ENCODE measurements at regions not wholly inside any gene's neighbourhood (a gene's known extent, or its start where the extent isn't known, plus 50 kb on each side); places are given as distances from the start of the nearest gene placed in this dataset.

- H3K36me3 Mint-ChIP-seq (ENCODE audit: low read depth) = no peaks in the 10 kb centered on the region
- no peaks in the 10 kb centered on the region for H3K27me3 Mint-ChIP-seq
- H3K4me1 Mint-ChIP-seq = no peaks in the 10 kb centered on the region
- no peaks in the 10 kb centered on the region for H3K9me3 Mint-ChIP-seq
- no peak overlapping the region for H3K27ac Mint-ChIP-seq
- ATAC-seq (no peak), DNase-seq (no peak)
- H3K4me3 Mint-ChIP-seq = no peak overlapping the region
Observed at GRCh38 chr11:92796744-92797143, 172.7 kb upstream of the MTNR1B start.

GRCh38 chr11:92797874-92798273 is 171.6 kb upstream of the MTNR1B start:
- DNase-seq = no peak
- no peak overlapping the region for H3K27ac Mint-ChIP-seq
- no peaks in the 10 kb centered on the region for H3K9me3 Mint-ChIP-seq
- no peaks in the 10 kb centered on the region for H3K4me1 Mint-ChIP-seq
- no peak overlapping the region for H3K4me3 Mint-ChIP-seq
- no peaks in the 10 kb centered on the region for H3K27me3 Mint-ChIP-seq
- H3K36me3 Mint-ChIP-seq (ENCODE audit: low read depth) = no peaks in the 10 kb centered on the region
- no peak for ATAC-seq

GRCh38 chr11:92801685-92802084 is 167.8 kb upstream of the MTNR1B start:
- H3K9me3 Mint-ChIP-seq = no peaks in the 10 kb centered on the region
- H3K36me3 Mint-ChIP-seq (ENCODE audit: low read depth) = no peaks in the 10 kb centered on the region
- no peak overlapping the region for H3K27ac Mint-ChIP-seq
- DNase-seq (no peak), ATAC-seq (no peak)
- no peaks in the 10 kb centered on the region for H3K4me1 Mint-ChIP-seq
- no peak overlapping the region for H3K4me3 Mint-ChIP-seq
- no peaks in the 10 kb centered on the region for H3K27me3 Mint-ChIP-seq

- Mint-ChIP-seq H3K27ac (no peak overlapping the region), H3K36me3 (ENCODE audit: low read depth) (no peaks in the 10 kb centered on the region), H3K9me3 (no peaks in the 10 kb centered on the region), H3K27me3 (no peaks in the 10 kb centered on the region), H3K4me1 (no peaks in the 10 kb centered on the region), H3K4me3 (no peak overlapping the region)
- ATAC-seq (no peak), DNase-seq (no peak)
Observed at GRCh38 chr11:92802644-92803043, 166.8 kb upstream of the MTNR1B start.

- no peak for ATAC-seq
- Mint-ChIP-seq H3K27me3 (no peaks in the 10 kb centered on the region), H3K36me3 (ENCODE audit: low read depth) (no peaks in the 10 kb centered on the region)
Observed at GRCh38 chr11:92803391-92803790, 166.1 kb upstream of the MTNR1B start.

GRCh38 chr11:92804388-92804966 is 165.0 kb upstream of the MTNR1B start:
- no peaks in the 10 kb centered on the region for H3K4me1 Mint-ChIP-seq
- DNase-seq (no peak), ATAC-seq (no peak)
- H3K4me3 Mint-ChIP-seq = no peak overlapping the region
- H3K36me3 Mint-ChIP-seq (ENCODE audit: low read depth) = no peaks in the 10 kb centered on the region
- H3K27ac Mint-ChIP-seq = no peak overlapping the region
- no peaks in the 10 kb centered on the region for H3K9me3 Mint-ChIP-seq
- no peaks in the 10 kb centered on the region for H3K27me3 Mint-ChIP-seq

More at GRCh38 chr11:92803391-92803790, 166.1 kb upstream of the MTNR1B start:
- no peak overlapping the region for H3K4me3 Mint-ChIP-seq
- H3K4me1 Mint-ChIP-seq = no peaks in the 10 kb centered on the region
- no peak for DNase-seq
- no peak overlapping the region for H3K27ac Mint-ChIP-seq
- H3K9me3 Mint-ChIP-seq = no peaks in the 10 kb centered on the region

GRCh38 chr11:92808022-92808421 is 161.4 kb upstream of the MTNR1B start:
- no peak overlapping the region for H3K4me3 Mint-ChIP-seq
- no peak for ATAC-seq

GRCh38 chr11:92810423-92811064 is 158.9 kb upstream of the MTNR1B start:
- no peak for DNase-seq
- Mint-ChIP-seq H3K27ac (no peak overlapping the region), H3K36me3 (ENCODE audit: low read depth) (no peaks in the 10 kb centered on the region)

More at GRCh38 chr11:92808022-92808421, 161.4 kb upstream of the MTNR1B start:
- Mint-ChIP-seq H3K27me3 (no peaks in the 10 kb centered on the region), H3K36me3 (ENCODE audit: low read depth) (no peaks in the 10 kb centered on the region), H3K27ac (no peak overlapping the region), H3K4me1 (no peaks in the 10 kb centered on the region), H3K9me3 (no peaks in the 10 kb centered on the region)
- DNase-seq = no peak

GRCh38 chr11:92811341-92811740 is 158.1 kb upstream of the MTNR1B start:
- Mint-ChIP-seq H3K4me1 (no peaks in the 10 kb centered on the region), H3K27me3 (no peaks in the 10 kb centered on the region), H3K4me3 (no peak overlapping the region), H3K36me3 (ENCODE audit: low read depth) (no peaks in the 10 kb centered on the region), H3K9me3 (no peaks in the 10 kb centered on the region), H3K27ac (no peak overlapping the region)
- ATAC-seq (no peak), DNase-seq (no peak)

More at GRCh38 chr11:92810423-92811064, 158.9 kb upstream of the MTNR1B start:
- ATAC-seq = no peak
- no peaks in the 10 kb centered on the region for H3K9me3 Mint-ChIP-seq
- H3K4me3 Mint-ChIP-seq = no peak overlapping the region
- H3K4me1 Mint-ChIP-seq = no peaks in the 10 kb centered on the region
- no peaks in the 10 kb centered on the region for H3K27me3 Mint-ChIP-seq

GRCh38 chr11:92812841-92813240 is 156.6 kb upstream of the MTNR1B start:
- Mint-ChIP-seq H3K27ac (no peak overlapping the region), H3K36me3 (ENCODE audit: low read depth) (no peaks in the 10 kb centered on the region), H3K27me3 (no peaks in the 10 kb centered on the region), H3K4me1 (no peaks in the 10 kb centered on the region), H3K4me3 (no peak overlapping the region), H3K9me3 (no peaks in the 10 kb centered on the region)
- DNase-seq (no peak), ATAC-seq (no peak)

- no peak overlapping the region for H3K27ac Mint-ChIP-seq
- H3K9me3 Mint-ChIP-seq = no peaks in the 10 kb centered on the region
- no peaks in the 10 kb centered on the region for H3K4me1 Mint-ChIP-seq
- ATAC-seq (no peak), DNase-seq (no peak)
- no peak overlapping the region for H3K4me3 Mint-ChIP-seq
- no peaks in the 10 kb centered on the region for H3K27me3 Mint-ChIP-seq
- no peaks in the 10 kb centered on the region for H3K36me3 Mint-ChIP-seq (ENCODE audit: low read depth)
Observed at GRCh38 chr11:92819830-92820229, 149.6 kb upstream of the MTNR1B start.

GRCh38 chr11:92820860-92821259 is 148.6 kb upstream of the MTNR1B start:
- Mint-ChIP-seq H3K9me3 (no peaks in the 10 kb centered on the region), H3K27me3 (no peaks in the 10 kb centered on the region), H3K4me3 (no peak overlapping the region), H3K36me3 (ENCODE audit: low read depth) (no peaks in the 10 kb centered on the region), H3K27ac (no peak overlapping the region), H3K4me1 (no peaks in the 10 kb centered on the region)
- no peak for ATAC-seq
- DNase-seq = no peak

- H3K4me1 Mint-ChIP-seq = no peaks in the 10 kb centered on the region
- ATAC-seq (no peak), DNase-seq (no peak)
- no peaks in the 10 kb centered on the region for H3K36me3 Mint-ChIP-seq (ENCODE audit: low read depth)
- no peak overlapping the region for H3K27ac Mint-ChIP-seq
- no peaks in the 10 kb centered on the region for H3K9me3 Mint-ChIP-seq
- no peaks in the 10 kb centered on the region for H3K27me3 Mint-ChIP-seq
- H3K4me3 Mint-ChIP-seq = no peak overlapping the region
Observed at GRCh38 chr11:92822410-92822809, 147.0 kb upstream of the MTNR1B start.

GRCh38 chr11:92826136-92826535 is 143.3 kb upstream of the MTNR1B start:
- no peaks in the 10 kb centered on the region for H3K36me3 Mint-ChIP-seq (ENCODE audit: low read depth)

GRCh38 chr11:92826603-92827002 is 142.8 kb upstream of the MTNR1B start:
- H3K36me3 Mint-ChIP-seq (ENCODE audit: low read depth) = no peaks in the 10 kb centered on the region
- no peak overlapping the region for H3K4me3 Mint-ChIP-seq
- H3K27me3 Mint-ChIP-seq = no peaks in the 10 kb centered on the region
- no peaks in the 10 kb centered on the region for H3K9me3 Mint-ChIP-seq
- ATAC-seq (no peak), DNase-seq (no peak)
- H3K27ac Mint-ChIP-seq = no peak overlapping the region
- no peaks in the 10 kb centered on the region for H3K4me1 Mint-ChIP-seq

More at GRCh38 chr11:92826136-92826535, 143.3 kb upstream of the MTNR1B start:
- no peak overlapping the region for H3K27ac Mint-ChIP-seq
- DNase-seq (no peak), ATAC-seq (no peak)
- no peak overlapping the region for H3K4me3 Mint-ChIP-seq
- H3K4me1 Mint-ChIP-seq = no peaks in the 10 kb centered on the region
- no peaks in the 10 kb centered on the region for H3K9me3 Mint-ChIP-seq
- H3K27me3 Mint-ChIP-seq = no peaks in the 10 kb centered on the region
